H1 (cell line): ENCODE measurements at regions not wholly inside any gene's neighbourhood (a gene's known extent, or its start where the extent isn't known, plus 50 kb on each side); places are given as distances from the start of the nearest gene placed in this dataset.
A peak's percentile ranks its signal among the peaks of the same experiment; 100 is the strongest.

Experiments used
- CTCF ChIA-PET: fragments of 300-600 bp; sonication (Branson Sonifier 250); formaldehyde crosslinking; loops from one replicate; lab custom pipeline; 2021; ENCODE audit not compliant: partially characterized antibody; lab: Charles Lee
- POLR2A ChIA-PET: fragments of 300-600 bp; sonication (Branson Sonifier 250); formaldehyde crosslinking; loops from one replicate; lab custom pipeline; 2021; ENCODE audit warnings: inconsistent platforms; ENCODE audit not compliant: partially characterized antibody; lab: Charles Lee
- DNase-seq, 2 experiments: peaks; one replicate each; pipeline versions ENCODE4 v3.0.0 to v3.0.0-alpha.2; 2010 to 2022; ENCODE audit warnings: low spot score in 2 of 2, low read depth in 1 of 2, mixed read lengths in 1 of 2
- FAIRE-seq: peaks from 2 replicates; lab custom pipeline; 2011; peaks lifted over from hg19 to GRCh38; lab: Jason Lieb, UNC
- H2AFZ ChIP-seq: 2 replicates; pipeline ENCODE4 v1.8.1; 2012; ENCODE audit warnings: low read length, inconsistent platforms
- H2AK5ac ChIP-seq: 2 replicates; pipeline ENCODE4 v1.6.1; 2013; ENCODE audit warnings: low read depth, low read length
- H2BK120ac ChIP-seq: replicated peaks from 2 replicates; pipeline ENCODE3; 2013; ENCODE audit warnings: low read depth, low read length, inconsistent platforms
- H2BK12ac ChIP-seq: 2 replicates; pipeline ENCODE4 v1.6.1; 2013; ENCODE audit warnings: low read depth, low read length
- H2BK15ac ChIP-seq: 2 replicates; pipeline ENCODE4 v1.6.1; 2013; ENCODE audit warnings: low read length
- H2BK20ac ChIP-seq: 2 replicates; pipeline ENCODE4 v1.6.1; 2013; ENCODE audit warnings: low read length
- H2BK5ac ChIP-seq: 2 replicates; pipeline ENCODE4 v1.6.1; 2013; ENCODE audit warnings: low read depth, low read length
- H3K14ac ChIP-seq: 2 replicates; pipeline ENCODE4 v1.6.1; 2013; ENCODE audit warnings: inconsistent platforms; ENCODE audit not compliant: insufficient read length
- H3K18ac ChIP-seq: 2 replicates; pipeline ENCODE4 v1.6.1; 2013; ENCODE audit warnings: low read length; ENCODE audit errors: extremely low read depth
- H3K23ac ChIP-seq: 2 replicates; pipeline ENCODE4 v1.6.1; 2013; ENCODE audit warnings: inconsistent platforms; ENCODE audit not compliant: insufficient read length
- H3K23me2 ChIP-seq: 2 replicates; pipeline ENCODE4 v1.6.1; 2013; ENCODE audit warnings: low read depth, low read length
- H3K27ac ChIP-seq: 2 replicates; pipeline ENCODE4 v1.6.1; 2011; ENCODE audit warnings: low read depth, low read length, inconsistent platforms
- H3K27me3 ChIP-seq, 4 experiments: replicated peaks in 1 of 4; 1 replicate in 1 of 4; 2 replicates in 3 of 4; pipeline versions ENCODE4 v1.6.1 to v1.8.1; 2011 to 2013; ENCODE audit warnings: low read length in 3 of 4, mild to moderate bottlenecking in 3 of 4, inconsistent platforms in 2 of 4, mixed read lengths in 2 of 4, moderate library complexity in 1 of 4; ENCODE audit not compliant: control insufficient read depth in 3 of 4, insufficient read depth in 3 of 4; ENCODE audit errors: extremely low read depth in 1 of 4
- H3K36me3 ChIP-seq, 4 experiments: 2 replicates each; pipeline versions ENCODE4 v1.6.1 to v1.8.1; 2011 to 2013; ENCODE audit warnings: mild to moderate bottlenecking in 4 of 4, low read length in 3 of 4, moderate library complexity in 2 of 4, control low read depth in 1 of 4, inconsistent platforms in 1 of 4; ENCODE audit not compliant: insufficient read depth in 4 of 4, control insufficient read depth in 2 of 4
- H3K4ac ChIP-seq: replicated peaks from 2 replicates; pipeline ENCODE3; 2013; ENCODE audit warnings: low read length, low read depth, mixed read lengths, inconsistent platforms; ENCODE audit not compliant: insufficient read length
- H3K4me1 ChIP-seq, 4 experiments: replicated peaks in 1 of 4; 1 replicate in 1 of 4; 2 replicates in 3 of 4; pipeline versions ENCODE4 v1.6.1 to v1.8.1; 2011 to 2013; ENCODE audit warnings: low read length in 3 of 4, inconsistent platforms in 2 of 4, mixed read lengths in 1 of 4; ENCODE audit not compliant: insufficient read depth in 4 of 4, control insufficient read depth in 3 of 4
- H3K4me2 ChIP-seq, 2 experiments: 2 replicates each; pipeline versions ENCODE4 v1.6.1 to v1.8.1; 2011 to 2013; ENCODE audit warnings: low read depth in 2 of 2, low read length in 2 of 2, control low read depth in 1 of 2, inconsistent platforms in 1 of 2, mild to moderate bottlenecking in 1 of 2; ENCODE audit not compliant: insufficient read depth in 1 of 2
- H3K4me3 ChIP-seq, 4 experiments: fragments of 200-600, 300-600 bp in 1 of 4; sonication (generic), shearing (Covaris generic), sonication (Bioruptor Twin) in 1 of 4; 2 replicates each; pipeline versions ENCODE4 v1.5.1 to v1.8.1; 2011 to 2016; ENCODE audit warnings: low read length in 4 of 4, low read depth in 3 of 4, control low read depth in 2 of 4, inconsistent platforms in 2 of 4, mild to moderate bottlenecking in 2 of 4, mixed read lengths in 1 of 4, moderate library complexity in 1 of 4; ENCODE audit not compliant: insufficient read depth in 2 of 4; ENCODE audit errors: extremely low read depth in 1 of 4
- H3K56ac ChIP-seq: replicated peaks from 2 replicates; pipeline ENCODE3; 2013; ENCODE audit warnings: low read depth, mild to moderate bottlenecking, mixed read lengths, low read length, inconsistent platforms; ENCODE audit not compliant: insufficient read length
- H3K79me1 ChIP-seq: 2 replicates; pipeline ENCODE4 v1.6.1; 2013; ENCODE audit warnings: low read depth, low read length, control low read depth
- H3K79me2 ChIP-seq, 2 experiments: 2 replicates each; pipeline versions ENCODE4 v1.6.1 to v1.8.1; 2012 to 2013; ENCODE audit warnings: low read length in 2 of 2, mild to moderate bottlenecking in 2 of 2, inconsistent platforms in 1 of 2; ENCODE audit not compliant: insufficient read depth in 2 of 2, control insufficient read depth in 1 of 2
- H3K9ac ChIP-seq, 4 experiments: replicated peaks in 1 of 4; 1 replicate in 1 of 4; 2 replicates in 3 of 4; pipeline versions ENCODE4 v1.6.1 to v1.8.1; 2011 to 2013; ENCODE audit warnings: low read depth in 3 of 4, low read length in 3 of 4, control low read depth in 2 of 4, mild to moderate bottlenecking in 2 of 4, moderate library complexity in 2 of 4, inconsistent platforms in 1 of 4; ENCODE audit errors: extremely low read depth in 1 of 4
- H3K9me3 ChIP-seq, 2 experiments: 2 replicates each; pipeline versions ENCODE4 v1.6.1 to v1.8.1; 2012 to 2013; ENCODE audit warnings: mild to moderate bottlenecking in 2 of 2, moderate library complexity in 2 of 2, control low read depth in 1 of 2, inconsistent platforms in 1 of 2, low read depth in 1 of 2, low read length in 1 of 2, mixed read lengths in 1 of 2; ENCODE audit not compliant: insufficient read depth in 2 of 2
- H4K20me1 ChIP-seq, 2 experiments: replicated peaks in 1 of 2; 2 replicates each; pipeline versions ENCODE3 to v1.8.1; 2011 to 2013; ENCODE audit warnings: inconsistent platforms in 2 of 2, low read length in 2 of 2, mild to moderate bottlenecking in 1 of 2; ENCODE audit not compliant: insufficient read depth in 2 of 2, control insufficient read depth in 1 of 2
- H4K5ac ChIP-seq: 2 replicates; pipeline ENCODE4 v1.6.1; 2013; ENCODE audit warnings: low read length, low read depth, mixed read lengths, inconsistent platforms; ENCODE audit not compliant: insufficient read length
- H4K8ac ChIP-seq: 2 replicates; pipeline ENCODE4 v1.8.0; 2013; ENCODE audit warnings: mild to moderate bottlenecking, moderate library complexity, low read length, inconsistent platforms; ENCODE audit not compliant: insufficient read depth; ENCODE audit errors: extremely low read depth
- H4K91ac ChIP-seq: replicated peaks from 2 replicates; pipeline ENCODE3; 2013; ENCODE audit warnings: low read length, mixed read lengths, inconsistent platforms; ENCODE audit not compliant: insufficient read length
- BRCA1 ChIP-seq: IDR thresholded peaks from 2 replicates; pipeline ENCODE4 v1.6.1; 2012; ENCODE audit warnings: low read depth, low read length, improper control_type of control experiment
- JUN ChIP-seq: IDR thresholded peaks from 2 replicates; pipeline ENCODE4 v1.6.1; 2011; ENCODE audit warnings: low read depth, mild to moderate bottlenecking, improper control_type of control experiment, low read length
- KDM4A ChIP-seq: IDR thresholded peaks from one replicate; pipeline ENCODE4 v1.7.1; 2012; ENCODE audit warnings: low read depth, mild to moderate bottlenecking, moderate library complexity, low read length, inconsistent platforms; ENCODE audit not compliant: severe bottlenecking
- RAD21 ChIP-seq, 2 experiments: IDR thresholded peaks in 1 of 2; conservative IDR thresholded peaks in 1 of 2; 2 replicates each; pipeline ENCODE4 v1.6.1; 2011; ENCODE audit warnings: low read depth in 2 of 2, low read length in 2 of 2, improper control_type of control experiment in 1 of 2, inconsistent platforms in 1 of 2, mild to moderate bottlenecking in 1 of 2, moderate library complexity in 1 of 2
- WGBS, 2 experiments: shearing (Covaris generic) in 1 of 2; methylation state at CpG; one replicate each; pipeline versions ENCODE4 v1.1.6 to v1.1.7; 2013 to 2015; ENCODE audit warnings: low lambda C conversion rate in 2 of 2, mixed read lengths in 2 of 2, inconsistent platforms in 1 of 2, low coverage in 1 of 2, missing lambda C conversion rate in 1 of 2; ENCODE audit not compliant: insufficient replicate concordance in 2 of 2, insufficient coverage in 1 of 2, insufficient read length in 1 of 2; ENCODE audit errors: extremely low coverage in 1 of 2, missing lambda C conversion rate in 1 of 2; 5-methylcytosine and 5-hydroxymethylcytosine counted together

GRCh38 chr16:51755039-51755501 is 604.0 kb upstream of the SALL1 start:
- Histone ChIP-seq H3K79me2 (no peaks in the 10 kb centered on the region), H2BK15ac (peak overlapping the region; percentile 50; the same call in 1 of the 2 replicates), H2BK120ac (no peak overlapping the region), H3K79me1 (no peaks in the 10 kb centered on the region), H2BK20ac (no peak overlapping the region), H3K4me3 (no peak overlapping the region), H4K8ac (no peak overlapping the region; the same call in 1 of the 2 replicates), H3K9me3 (no peaks in the 10 kb centered on the region), H3K23me2 (no peaks in the 10 kb centered on the region), H2AFZ (no peak overlapping the region), H3K36me3 (no peaks in the 10 kb centered on the region), H3K27me3 (no peaks in the 10 kb centered on the region), H3K4me2 (no peak overlapping the region), H4K5ac (no peak overlapping the region), H3K4me1 (peaks cover 2 to 12% (median 7%) of the 10 kb centered on the region in 4 experiments; a peak in 5 of 7 replicates), H3K14ac (no peak overlapping the region), H3K9ac (no peak overlapping the region), H2BK5ac (0 out of 2 replicates have a peak overlapping the region, but pooled peaks have one; percentile 19), H2AK5ac (no peak overlapping the region), H3K4ac (no peak overlapping the region), H3K18ac (no peak overlapping the region), H3K27ac (no peak overlapping the region), H4K20me1 (no peaks in the 10 kb centered on the region), H4K91ac (peak overlapping the region; percentile 25), H2BK12ac (no peak overlapping the region), H3K23ac (no peak overlapping the region), H3K56ac (no peak overlapping the region)
- CTCF ChIA-PET, result interaction anchor here (1.2 kb wide), 1 partner anchor 418 kb away, joined by 3 read pairs; no protein-coding TSS in a partner anchor
- TF ChIP-seq KDM4A (no peak), RAD21 (IDR thresholded peaks at IDR 0.05 in 1 of 2, conservative IDR thresholded peaks at IDR 0.05 in 1 of 2; ENCODE audit: low read depth in 2 of 2, low read length in 2 of 2) (peak in 1 of 2 experiments; percentile 1; a peak in 1 of 4 replicates), BRCA1 (no peak), JUN (no peak)
- FAIRE-seq (peak; percentile 24), DNase-seq (no peak)
- 72% methylated on average over 12 of the region's 12 CpGs; no CpG with 5 or more reads in 1 of the 2 experiments for WGBS, 2 experiments
- POLR2A ChIA-PET, result no interaction called here
